GM12878 (cell line): ENCODE measurements at regions not wholly inside any gene's neighbourhood (a gene's known extent, or its start where the extent isn't known, plus 50 kb on each side); places are given as distances from the start of the nearest gene placed in this dataset.

ENCODE experiments used
- BACH1 ChIP-seq: fragments of 450-650 bp; IDR thresholded peaks from 2 replicates; pipeline ENCODE4 v1.6.1; 2017; ENCODE audit warnings: mild to moderate bottlenecking, borderline replicate concordance
- CHD1 ChIP-seq: IDR thresholded peaks from 2 replicates; pipeline ENCODE4 v1.6.1; 2012; ENCODE audit warnings: low read depth, low read length, improper control_type of control experiment
- PRDM15 ChIP-seq: fragments of 450-650 bp; formaldehyde crosslinking; IDR thresholded peaks from 2 replicates; pipeline ENCODE4 v1.4.0; 2020; ENCODE audit warnings: mild to moderate bottlenecking, moderate library complexity
- SIN3A ChIP-seq: IDR thresholded peaks from 2 replicates; pipeline ENCODE4 v1.6.1; 2012; ENCODE audit warnings: low read depth, low read length, improper control_type of control experiment
- ZNF687 ChIP-seq: fragments of 450-650 bp; IDR thresholded peaks from 2 replicates; pipeline ENCODE4 v1.6.1; 2017; ENCODE audit warnings: mild to moderate bottlenecking, moderate library complexity
- TF ChIP-seq, protein P1 (sequence below): fragments of 450-650 bp; IDR thresholded peaks from 2 replicates; pipeline ENCODE4 v1.6.1; 2018; ENCODE audit warnings: mild to moderate bottlenecking, low read depth, moderate library complexity; ENCODE audit not compliant: partially characterized antibody
- TF ChIP-seq, protein P2 (sequence below): IDR thresholded peaks from 2 replicates; pipeline ENCODE4 v1.6.1; 2012; ENCODE audit warnings: low read depth, low read length, improper control_type of control experiment

DNA sequence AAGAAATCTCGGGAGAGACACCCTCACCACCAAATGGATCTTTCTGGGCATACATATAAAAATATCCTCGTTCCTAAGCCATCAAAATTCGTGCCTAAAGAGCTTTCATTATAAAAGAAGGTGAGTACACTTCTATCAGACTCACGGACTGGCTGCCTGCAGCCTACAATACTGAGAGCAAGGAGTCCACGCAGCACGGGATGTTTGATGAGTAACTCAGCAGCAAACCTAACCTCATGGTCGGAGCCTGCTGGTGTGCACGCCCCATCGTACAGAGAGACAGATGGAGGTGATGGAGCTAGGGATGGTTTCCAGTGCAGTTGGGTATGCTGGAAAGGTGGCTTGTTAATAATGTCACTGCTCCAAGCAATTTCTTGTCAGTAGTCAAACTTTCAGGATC, 256.2 kb downstream of the FIGN start (continued):
- no peak for TF ChIP-seq PRDM15
- TF ChIP-seq, protein P1, sequence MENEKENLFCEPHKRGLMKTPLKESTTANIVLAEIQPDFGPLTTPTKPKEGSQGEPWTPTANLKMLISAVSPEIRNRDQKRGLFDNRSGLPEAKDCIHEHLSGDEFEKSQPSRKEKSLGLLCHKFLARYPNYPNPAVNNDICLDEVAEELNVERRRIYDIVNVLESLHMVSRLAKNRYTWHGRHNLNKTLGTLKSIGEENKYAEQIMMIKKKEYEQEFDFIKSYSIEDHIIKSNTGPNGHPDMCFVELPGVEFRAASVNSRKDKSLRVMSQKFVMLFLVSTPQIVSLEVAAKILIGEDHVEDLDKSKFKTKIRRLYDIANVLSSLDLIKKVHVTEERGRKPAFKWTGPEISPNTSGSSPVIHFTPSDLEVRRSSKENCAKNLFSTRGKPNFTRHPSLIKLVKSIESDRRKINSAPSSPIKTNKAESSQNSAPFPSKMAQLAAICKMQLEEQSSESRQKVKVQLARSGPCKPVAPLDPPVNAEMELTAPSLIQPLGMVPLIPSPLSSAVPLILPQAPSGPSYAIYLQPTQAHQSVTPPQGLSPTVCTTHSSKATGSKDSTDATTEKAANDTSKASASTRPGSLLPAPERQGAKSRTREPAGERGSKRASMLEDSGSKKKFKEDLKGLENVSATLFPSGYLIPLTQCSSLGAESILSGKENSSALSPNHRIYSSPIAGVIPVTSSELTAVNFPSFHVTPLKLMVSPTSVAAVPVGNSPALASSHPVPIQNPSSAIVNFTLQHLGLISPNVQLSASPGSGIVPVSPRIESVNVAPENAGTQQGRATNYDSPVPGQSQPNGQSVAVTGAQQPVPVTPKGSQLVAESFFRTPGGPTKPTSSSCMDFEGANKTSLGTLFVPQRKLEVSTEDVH = no peak
- TF ChIP-seq, protein P2, sequence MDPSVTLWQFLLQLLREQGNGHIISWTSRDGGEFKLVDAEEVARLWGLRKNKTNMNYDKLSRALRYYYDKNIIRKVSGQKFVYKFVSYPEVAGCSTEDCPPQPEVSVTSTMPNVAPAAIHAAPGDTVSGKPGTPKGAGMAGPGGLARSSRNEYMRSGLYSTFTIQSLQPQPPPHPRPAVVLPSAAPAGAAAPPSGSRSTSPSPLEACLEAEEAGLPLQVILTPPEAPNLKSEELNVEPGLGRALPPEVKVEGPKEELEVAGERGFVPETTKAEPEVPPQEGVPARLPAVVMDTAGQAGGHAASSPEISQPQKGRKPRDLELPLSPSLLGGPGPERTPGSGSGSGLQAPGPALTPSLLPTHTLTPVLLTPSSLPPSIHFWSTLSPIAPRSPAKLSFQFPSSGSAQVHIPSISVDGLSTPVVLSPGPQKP = no peak
- no peak for TF ChIP-seq CHD1
- TF ChIP-seq BACH1 = no peak
- TF ChIP-seq ZNF687 = no peak
- no peak for TF ChIP-seq SIN3A
